ENCODE measurements at regions not wholly inside any gene's neighbourhood (a gene's known extent, or its start where the extent isn't known, plus 50 kb on each side); places are given as distances from the start of the nearest gene placed in this dataset.

- H3K9me3 ChIP-seq (ENCODE audit: control insufficient read depth, insufficient read depth, low read depth, low read length): 0 out of 2 replicates have a peak, but pooled peaks cover 5% of the 10 kb centered on the region
- no peaks in the 10 kb centered on the region for H3K27me3 ChIP-seq (ENCODE audit: control insufficient read depth, insufficient read depth, low read length)
- no peaks in the 10 kb centered on the region for H3K36me3 ChIP-seq (ENCODE audit: control insufficient read depth, insufficient read depth, low read length)
- H3K27ac ChIP-seq (ENCODE audit: low read depth, low read length): no peak overlapping the region
- no peak overlapping the region for H3K4me3 ChIP-seq (ENCODE audit: low read depth, low read length)
- H3K4me1 ChIP-seq (ENCODE audit: control insufficient read depth, insufficient read depth, low read length): peaks cover 6% of the 10 kb centered on the region; the same call in 1 of the 2 replicates
- no peak overlapping the region for H3K9ac ChIP-seq (ENCODE audit: low read length)
These were observed 203.8 kb upstream of the FAM3C start for GRCh38 chr7:121599887-121600286.

GRCh38 chr7:121595758-121596696, 199.9 kb upstream of the FAM3C start:
- no peak overlapping the region for H3K9ac ChIP-seq (ENCODE audit: low read length)
- no peaks in the 10 kb centered on the region for H3K4me1 ChIP-seq (ENCODE audit: control insufficient read depth, insufficient read depth, low read length)
- peaks cover 9% of the 10 kb centered on the region; the same call in 1 of the 2 replicates for H3K9me3 ChIP-seq (ENCODE audit: control insufficient read depth, insufficient read depth, low read depth, low read length)
- H3K4me3 ChIP-seq (ENCODE audit: low read depth, low read length): no peak overlapping the region
- no peaks in the 10 kb centered on the region for H3K27me3 ChIP-seq (ENCODE audit: control insufficient read depth, insufficient read depth, low read length)
- no peak overlapping the region for H3K27ac ChIP-seq (ENCODE audit: low read depth, low read length)
- H3K36me3 ChIP-seq (ENCODE audit: control insufficient read depth, insufficient read depth, low read length): no peaks in the 10 kb centered on the region

GRCh38 chr7:121591926-121592325, 195.8 kb upstream of the FAM3C start:
- Histone ChIP-seq H3K27ac (ENCODE audit: low read depth, low read length) (no peak overlapping the region), H3K36me3 (ENCODE audit: control insufficient read depth, insufficient read depth, low read length) (no peaks in the 10 kb centered on the region), H3K27me3 (ENCODE audit: control insufficient read depth, insufficient read depth, low read length) (no peaks in the 10 kb centered on the region), H3K9ac (ENCODE audit: low read length) (no peak overlapping the region), H3K4me3 (ENCODE audit: low read depth, low read length) (no peak overlapping the region), H3K9me3 (ENCODE audit: control insufficient read depth, insufficient read depth, low read depth, low read length) (peaks cover 4% of the 10 kb centered on the region; the same call in 1 of the 2 replicates), H3K4me1 (ENCODE audit: control insufficient read depth, insufficient read depth, low read length) (no peaks in the 10 kb centered on the region)

- Histone ChIP-seq H3K4me1 (ENCODE audit: control insufficient read depth, insufficient read depth, low read length) (no peaks in the 10 kb centered on the region), H3K27me3 (ENCODE audit: control insufficient read depth, insufficient read depth, low read length) (no peaks in the 10 kb centered on the region), H3K36me3 (ENCODE audit: control insufficient read depth, insufficient read depth, low read length) (no peaks in the 10 kb centered on the region), H3K9ac (ENCODE audit: low read length) (no peak overlapping the region), H3K27ac (ENCODE audit: low read depth, low read length) (no peak overlapping the region), H3K4me3 (ENCODE audit: low read depth, low read length) (no peak overlapping the region), H3K9me3 (ENCODE audit: control insufficient read depth, insufficient read depth, low read depth, low read length) (peaks cover 4% of the 10 kb centered on the region; the same call in 1 of the 2 replicates)
These were observed 191.3 kb upstream of the FAM3C start for GRCh38 chr7:121587435-121587834.

- Histone ChIP-seq H3K36me3 (ENCODE audit: control insufficient read depth, insufficient read depth, low read length) (no peaks in the 10 kb centered on the region), H3K27ac (ENCODE audit: low read depth, low read length) (no peak overlapping the region), H3K9ac (ENCODE audit: low read length) (no peak overlapping the region), H3K4me1 (ENCODE audit: control insufficient read depth, insufficient read depth, low read length) (no peaks in the 10 kb centered on the region), H3K27me3 (ENCODE audit: control insufficient read depth, insufficient read depth, low read length) (no peaks in the 10 kb centered on the region), H3K9me3 (ENCODE audit: control insufficient read depth, insufficient read depth, low read depth, low read length) (no peaks in the 10 kb centered on the region), H3K4me3 (ENCODE audit: low read depth, low read length) (no peak overlapping the region)
These were observed 186.2 kb upstream of the FAM3C start for GRCh38 chr7:121582258-121582657.

- Histone ChIP-seq H3K9ac (ENCODE audit: low read length) (no peak overlapping the region), H3K27me3 (ENCODE audit: control insufficient read depth, insufficient read depth, low read length) (no peaks in the 10 kb centered on the region), H3K36me3 (ENCODE audit: control insufficient read depth, insufficient read depth, low read length) (no peaks in the 10 kb centered on the region), H3K27ac (ENCODE audit: low read depth, low read length) (no peak overlapping the region), H3K4me3 (ENCODE audit: low read depth, low read length) (no peak overlapping the region), H3K4me1 (ENCODE audit: control insufficient read depth, insufficient read depth, low read length) (peaks cover 3% of the 10 kb centered on the region; the same call in 1 of the 2 replicates), H3K9me3 (ENCODE audit: control insufficient read depth, insufficient read depth, low read depth, low read length) (no peaks in the 10 kb centered on the region)
These were observed 183.5 kb upstream of the FAM3C start for GRCh38 chr7:121579639-121580038.

- H3K9ac ChIP-seq (ENCODE audit: low read length): no peak overlapping the region
- no peaks in the 10 kb centered on the region for H3K36me3 ChIP-seq (ENCODE audit: control insufficient read depth, insufficient read depth, low read length)
- H3K27ac ChIP-seq (ENCODE audit: low read depth, low read length): no peak overlapping the region
- H3K9me3 ChIP-seq (ENCODE audit: control insufficient read depth, insufficient read depth, low read depth, low read length): no peaks in the 10 kb centered on the region
- no peaks in the 10 kb centered on the region for H3K27me3 ChIP-seq (ENCODE audit: control insufficient read depth, insufficient read depth, low read length)
- H3K4me3 ChIP-seq (ENCODE audit: low read depth, low read length): no peak overlapping the region
- peaks cover 3% of the 10 kb centered on the region; the same call in 1 of the 2 replicates for H3K4me1 ChIP-seq (ENCODE audit: control insufficient read depth, insufficient read depth, low read length)
These were observed 182.6 kb upstream of the FAM3C start for GRCh38 chr7:121578669-121579068.

- Histone ChIP-seq H3K27ac (ENCODE audit: low read depth, low read length) (no peak overlapping the region), H3K9me3 (ENCODE audit: control insufficient read depth, insufficient read depth, low read depth, low read length) (no peaks in the 10 kb centered on the region), H3K27me3 (ENCODE audit: control insufficient read depth, insufficient read depth, low read length) (no peaks in the 10 kb centered on the region), H3K9ac (ENCODE audit: low read length) (no peak overlapping the region), H3K4me1 (ENCODE audit: control insufficient read depth, insufficient read depth, low read length) (peaks cover 3% of the 10 kb centered on the region; the same call in 1 of the 2 replicates), H3K36me3 (ENCODE audit: control insufficient read depth, insufficient read depth, low read length) (no peaks in the 10 kb centered on the region), H3K4me3 (ENCODE audit: low read depth, low read length) (no peak overlapping the region)
These were observed 180.2 kb upstream of the FAM3C start for GRCh38 chr7:121576148-121576917.

GRCh38 chr7:121575194-121575765, 179.2 kb upstream of the FAM3C start:
- peaks cover 3% of the 10 kb centered on the region; the same call in 1 of the 2 replicates for H3K4me1 ChIP-seq (ENCODE audit: control insufficient read depth, insufficient read depth, low read length)
- H3K27me3 ChIP-seq (ENCODE audit: control insufficient read depth, insufficient read depth, low read length): no peaks in the 10 kb centered on the region
- H3K9ac ChIP-seq (ENCODE audit: low read length): no peak overlapping the region
- no peak overlapping the region for H3K4me3 ChIP-seq (ENCODE audit: low read depth, low read length)
- no peaks in the 10 kb centered on the region for H3K36me3 ChIP-seq (ENCODE audit: control insufficient read depth, insufficient read depth, low read length)
- H3K27ac ChIP-seq (ENCODE audit: low read depth, low read length): no peak overlapping the region
- no peaks in the 10 kb centered on the region for H3K9me3 ChIP-seq (ENCODE audit: control insufficient read depth, insufficient read depth, low read depth, low read length)

GRCh38 chr7:121574109-121574508, 178.0 kb upstream of the FAM3C start:
- Histone ChIP-seq H3K9ac (ENCODE audit: low read length) (no peak overlapping the region), H3K4me3 (ENCODE audit: low read depth, low read length) (no peak overlapping the region), H3K4me1 (ENCODE audit: control insufficient read depth, insufficient read depth, low read length) (peaks cover 8% of the 10 kb centered on the region; the same call in 1 of the 2 replicates), H3K36me3 (ENCODE audit: control insufficient read depth, insufficient read depth, low read length) (no peaks in the 10 kb centered on the region), H3K9me3 (ENCODE audit: control insufficient read depth, insufficient read depth, low read depth, low read length) (no peaks in the 10 kb centered on the region), H3K27ac (ENCODE audit: low read depth, low read length) (no peak overlapping the region), H3K27me3 (ENCODE audit: control insufficient read depth, insufficient read depth, low read length) (no peaks in the 10 kb centered on the region)

All from HUES6 (cell line).